GM23338 (cell line): ENCODE measurements at regions not wholly inside any gene's neighbourhood (a gene's known extent, or its start where the extent isn't known, plus 50 kb on each side); places are given as distances from the start of the nearest gene placed in this dataset.
A peak's percentile ranks its signal among the peaks of the same experiment; 100 is the strongest.

Experiments used
- ATAC-seq: fragments of 200-7000 bp; cut with Tn5 transposase; 3 replicates; pipeline ENCODE4 v1.9.1; 2020
- DNase-seq: peaks from one replicate; pipeline ENCODE4 v3.0.0-alpha.2; 2015; ENCODE audit warnings: low spot score
- H2AFZ ChIP-seq: fragments of 200-600 bp; sonication (generic); 2 replicates; pipeline ENCODE4 v1.8.0; 2016; ENCODE audit warnings: antibody characterized with exemption, mild to moderate bottlenecking, moderate library complexity
- H3F3A ChIP-seq: fragments of 200-600 bp; sonication (generic); replicated peaks from 2 replicates; pipeline ENCODE4 v1.8.0; 2017; ENCODE audit warnings: antibody characterized with exemption, mixed run types, low read depth
- H3K27ac ChIP-seq: fragments of 200-600 bp; sonication (generic); 2 replicates; pipeline ENCODE4 v1.6.1; 2016; ENCODE audit warnings: low read depth
- H3K27me3 ChIP-seq: fragments of 200-600 bp; sonication (generic); 2 replicates; pipeline ENCODE4 v1.8.0; 2016; ENCODE audit warnings: mild to moderate bottlenecking, mixed run types, moderate library complexity; ENCODE audit not compliant: insufficient read depth
- H3K36me3 ChIP-seq: fragments of 200-600 bp; sonication (generic); 2 replicates; pipeline ENCODE4 v1.8.0; 2016; ENCODE audit warnings: mild to moderate bottlenecking; ENCODE audit not compliant: insufficient read depth
- H3K4me1 ChIP-seq: fragments of 200-600 bp; sonication (generic); 2 replicates; pipeline ENCODE4 v1.8.0; 2016; ENCODE audit warnings: mild to moderate bottlenecking, moderate library complexity; ENCODE audit not compliant: insufficient read depth
- H3K4me2 ChIP-seq: fragments of 200-600 bp; sonication (generic); 2 replicates; pipeline ENCODE4 v1.7.1; 2017; ENCODE audit warnings: mixed run types
- H3K4me3 ChIP-seq: fragments of 200-600 bp; sonication (generic); 2 replicates; pipeline ENCODE4 v1.6.1; 2016; ENCODE audit warnings: mixed run types
- H3K79me2 ChIP-seq: fragments of 200-600 bp; sonication (generic); replicated peaks from 2 replicates; pipeline ENCODE4 v1.8.0; 2017; ENCODE audit warnings: mild to moderate bottlenecking; ENCODE audit not compliant: insufficient read depth
- H3K9me2 ChIP-seq: fragments of 200-600 bp; sonication (generic); 2 replicates; pipeline ENCODE4 v1.8.0; 2017; ENCODE audit not compliant: insufficient read depth
- H4K20me1 ChIP-seq: fragments of 200-600 bp; sonication (generic); replicated peaks from 2 replicates; pipeline ENCODE4 v1.8.0; 2017; ENCODE audit warnings: mild to moderate bottlenecking; ENCODE audit not compliant: insufficient read depth
- H3K27ac Mint-ChIP-seq: 2 replicates; pipeline ENCODE4 v1.8.0; 2020; ENCODE audit warnings: inconsistent platforms, mild to moderate bottlenecking, moderate library complexity, mixed read lengths
- H3K27me3 Mint-ChIP-seq: 3 replicates; pipeline ENCODE4 v1.8.0; 2022; ENCODE audit warnings: low read depth, mild to moderate bottlenecking, moderate library complexity, mixed read lengths, inconsistent platforms; ENCODE audit not compliant: insufficient read depth, poor library complexity
- H3K36me3 Mint-ChIP-seq: 3 replicates; pipeline ENCODE4 v1.8.0; 2021; ENCODE audit warnings: low read depth, mild to moderate bottlenecking, inconsistent platforms, moderate library complexity, mixed read lengths
- H3K4me1 Mint-ChIP-seq: 3 replicates; pipeline ENCODE4 v1.8.0; 2020; ENCODE audit warnings: mild to moderate bottlenecking, inconsistent platforms, mixed read lengths
- H3K4me3 Mint-ChIP-seq: 3 replicates; pipeline ENCODE4 v1.8.0; 2021; ENCODE audit warnings: moderate library complexity, mild to moderate bottlenecking, inconsistent platforms, mixed read lengths
- H3K9me3 Mint-ChIP-seq: 3 replicates; pipeline ENCODE4 v1.8.0; 2020; ENCODE audit warnings: moderate library complexity, mild to moderate bottlenecking, inconsistent platforms, mixed read lengths
- CREB1 ChIP-seq: fragments of 250-450 bp; sonication (Bioruptor Pico); IDR thresholded peaks from 2 replicates; pipeline ENCODE4 v1.5.0; 2020; ENCODE audit warnings: low read depth, mild to moderate bottlenecking, moderate library complexity
- EZH2 ChIP-seq: fragments of 200-600 bp; sonication (generic); IDR thresholded peaks from one replicate; pipeline ENCODE4 v1.8.0; 2017; ENCODE audit warnings: antibody characterized with exemption, mild to moderate bottlenecking, low read depth; ENCODE audit not compliant: unreplicated experiment
- EZH2phosphoT487 ChIP-seq: fragments of 200-600 bp; sonication (generic); IDR thresholded peaks from one replicate; pipeline ENCODE4 v1.8.1; 2018; ENCODE audit warnings: antibody characterized with exemption; ENCODE audit not compliant: unreplicated experiment
- JUNB ChIP-seq: IDR thresholded peaks from one replicate; pipeline ENCODE4 v1.6.1; 2016; ENCODE audit warnings: antibody characterized with exemption; ENCODE audit not compliant: unreplicated experiment
- NANOG ChIP-seq: IDR thresholded peaks from 2 replicates; pipeline ENCODE4 v1.6.1; 2016; ENCODE audit warnings: antibody characterized with exemption, borderline replicate concordance
- POLR2AphosphoS5 ChIP-seq: IDR thresholded peaks from 2 replicates; pipeline ENCODE4 v1.6.1; 2016; ENCODE audit warnings: antibody characterized with exemption, low read depth
- STAT1 ChIP-seq: IDR thresholded peaks from one replicate; pipeline ENCODE4 v1.6.1; 2016; ENCODE audit warnings: antibody characterized with exemption; ENCODE audit not compliant: unreplicated experiment
- ZNF114 ChIP-seq: fragments of 250-450 bp; sonication (Bioruptor Pico); IDR thresholded peaks from 2 replicates; pipeline ENCODE4 v1.5.0; 2020; ENCODE audit warnings: mild to moderate bottlenecking, moderate library complexity
- ZNF331 ChIP-seq: fragments of 250-450 bp; sonication (Bioruptor Pico); IDR thresholded peaks from 2 replicates; pipeline ENCODE4 v1.5.0; 2020; ENCODE audit warnings: low read depth, mild to moderate bottlenecking, moderate library complexity
- TF ChIP-seq, protein P1 (sequence below): IDR thresholded peaks from 2 replicates; pipeline ENCODE4 v1.6.1; 2016; ENCODE audit warnings: antibody characterized with exemption
- TF ChIP-seq, protein P2 (sequence below): IDR thresholded peaks from one replicate; pipeline ENCODE4 v1.6.1; 2018; ENCODE audit warnings: antibody characterized with exemption; ENCODE audit not compliant: unreplicated experiment
- TF ChIP-seq, protein P3 (sequence below): fragments of 250-450 bp; sonication (Bioruptor Pico); IDR thresholded peaks from 2 replicates; pipeline ENCODE4 v1.5.0; 2020; ENCODE audit warnings: mild to moderate bottlenecking, moderate library complexity

DNA sequence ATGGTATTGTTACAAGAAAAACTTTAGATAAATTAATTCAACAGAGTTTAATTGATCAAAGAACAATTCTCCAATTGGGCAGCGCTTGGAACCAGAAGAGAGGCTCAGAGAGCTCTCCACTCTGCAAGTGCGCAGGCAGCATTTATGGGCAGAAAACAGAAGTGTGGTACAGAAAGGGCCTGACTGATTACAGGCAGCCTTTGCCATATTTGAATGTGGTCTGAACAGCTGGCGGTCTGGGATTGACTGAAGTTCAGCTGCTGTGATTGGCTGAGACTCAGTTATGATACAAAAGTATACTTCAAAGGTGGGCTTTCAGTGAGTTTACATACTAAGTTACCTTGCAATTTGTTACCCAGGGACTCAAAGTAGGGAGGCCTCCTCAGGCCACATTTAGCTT is 301.3 kb upstream of the ID2 start:
- no peak overlapping the region for H3K4me3 ChIP-seq
- Mint-ChIP-seq H3K9me3 (no peaks in the 10 kb centered on the region; the same call in 2 of the 3 replicates), H3K27me3 (peaks cover under 1% of the 10 kb centered on the region), H3K4me3 (no peak overlapping the region), H3K27ac (no peak overlapping the region), H3K4me1 (peaks cover 3% of the 10 kb centered on the region; the same call in 1 of the 3 replicates), H3K36me3 (no peaks in the 10 kb centered on the region)
- no peaks in the 10 kb centered on the region for H3K4me1 ChIP-seq
- H3K79me2 ChIP-seq, result no peaks in the 10 kb centered on the region
- no peaks in the 10 kb centered on the region; the same call in 1 of the 2 replicates for H3K36me3 ChIP-seq
- no peak overlapping the region for H3K4me2 ChIP-seq
- H3K27ac ChIP-seq, result no peak overlapping the region
- ATAC-seq (no peak), DNase-seq (no peak)
- H4K20me1 ChIP-seq, result no peaks in the 10 kb centered on the region
- no peaks in the 10 kb centered on the region for H3K27me3 ChIP-seq
- TF ChIP-seq, protein P1, sequence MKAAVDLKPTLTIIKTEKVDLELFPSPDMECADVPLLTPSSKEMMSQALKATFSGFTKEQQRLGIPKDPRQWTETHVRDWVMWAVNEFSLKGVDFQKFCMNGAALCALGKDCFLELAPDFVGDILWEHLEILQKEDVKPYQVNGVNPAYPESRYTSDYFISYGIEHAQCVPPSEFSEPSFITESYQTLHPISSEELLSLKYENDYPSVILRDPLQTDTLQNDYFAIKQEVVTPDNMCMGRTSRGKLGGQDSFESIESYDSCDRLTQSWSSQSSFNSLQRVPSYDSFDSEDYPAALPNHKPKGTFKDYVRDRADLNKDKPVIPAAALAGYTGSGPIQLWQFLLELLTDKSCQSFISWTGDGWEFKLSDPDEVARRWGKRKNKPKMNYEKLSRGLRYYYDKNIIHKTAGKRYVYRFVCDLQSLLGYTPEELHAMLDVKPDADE, result no peak
- no peaks in the 10 kb centered on the region for H3K9me2 ChIP-seq
- no peaks in the 10 kb centered on the region for H3F3A ChIP-seq
- peak overlapping the region; percentile 28; the same call in 1 of the 2 replicates for H2AFZ ChIP-seq

- H3F3A ChIP-seq, result no peaks in the 10 kb centered on the region
- no peak overlapping the region for H3K27ac Mint-ChIP-seq
- no peaks in the 10 kb centered on the region; the same call in 1 of the 2 replicates for H3K36me3 ChIP-seq
- H3K9me3 Mint-ChIP-seq, result no peaks in the 10 kb centered on the region; the same call in 2 of the 3 replicates
- H3K27me3 Mint-ChIP-seq, result peaks cover 2% of the 10 kb centered on the region
- no peaks in the 10 kb centered on the region for H3K27me3 ChIP-seq
- H3K36me3 Mint-ChIP-seq, result no peaks in the 10 kb centered on the region
- no peak overlapping the region for H3K4me3 Mint-ChIP-seq
- H3K4me2 ChIP-seq, result no peak overlapping the region
- ATAC-seq (no peak), DNase-seq (no peak)
- no peaks in the 10 kb centered on the region for H4K20me1 ChIP-seq
- H3K4me1 ChIP-seq, result peaks cover 6% of the 10 kb centered on the region; the same call in 1 of the 2 replicates
- H3K4me1 Mint-ChIP-seq, result peaks cover 10% of the 10 kb centered on the region
- H3K27ac ChIP-seq, result no peak overlapping the region
- no peaks in the 10 kb centered on the region for H3K79me2 ChIP-seq
- H3K9me2 ChIP-seq, result 0 out of 2 replicates have a peak, but pooled peaks cover under 1% of the 10 kb centered on the region
- no peak overlapping the region for H2AFZ ChIP-seq
- H3K4me3 ChIP-seq, result no peak overlapping the region
- no peak for TF ChIP-seq JUNB
- TF ChIP-seq ZNF114 (CRISPR knock-in tag), result no peak
- TF ChIP-seq CREB1 (CRISPR knock-in tag), result no peak
- no peak for TF ChIP-seq STAT1
- no peak for TF ChIP-seq NANOG
- TF ChIP-seq, protein P2, sequence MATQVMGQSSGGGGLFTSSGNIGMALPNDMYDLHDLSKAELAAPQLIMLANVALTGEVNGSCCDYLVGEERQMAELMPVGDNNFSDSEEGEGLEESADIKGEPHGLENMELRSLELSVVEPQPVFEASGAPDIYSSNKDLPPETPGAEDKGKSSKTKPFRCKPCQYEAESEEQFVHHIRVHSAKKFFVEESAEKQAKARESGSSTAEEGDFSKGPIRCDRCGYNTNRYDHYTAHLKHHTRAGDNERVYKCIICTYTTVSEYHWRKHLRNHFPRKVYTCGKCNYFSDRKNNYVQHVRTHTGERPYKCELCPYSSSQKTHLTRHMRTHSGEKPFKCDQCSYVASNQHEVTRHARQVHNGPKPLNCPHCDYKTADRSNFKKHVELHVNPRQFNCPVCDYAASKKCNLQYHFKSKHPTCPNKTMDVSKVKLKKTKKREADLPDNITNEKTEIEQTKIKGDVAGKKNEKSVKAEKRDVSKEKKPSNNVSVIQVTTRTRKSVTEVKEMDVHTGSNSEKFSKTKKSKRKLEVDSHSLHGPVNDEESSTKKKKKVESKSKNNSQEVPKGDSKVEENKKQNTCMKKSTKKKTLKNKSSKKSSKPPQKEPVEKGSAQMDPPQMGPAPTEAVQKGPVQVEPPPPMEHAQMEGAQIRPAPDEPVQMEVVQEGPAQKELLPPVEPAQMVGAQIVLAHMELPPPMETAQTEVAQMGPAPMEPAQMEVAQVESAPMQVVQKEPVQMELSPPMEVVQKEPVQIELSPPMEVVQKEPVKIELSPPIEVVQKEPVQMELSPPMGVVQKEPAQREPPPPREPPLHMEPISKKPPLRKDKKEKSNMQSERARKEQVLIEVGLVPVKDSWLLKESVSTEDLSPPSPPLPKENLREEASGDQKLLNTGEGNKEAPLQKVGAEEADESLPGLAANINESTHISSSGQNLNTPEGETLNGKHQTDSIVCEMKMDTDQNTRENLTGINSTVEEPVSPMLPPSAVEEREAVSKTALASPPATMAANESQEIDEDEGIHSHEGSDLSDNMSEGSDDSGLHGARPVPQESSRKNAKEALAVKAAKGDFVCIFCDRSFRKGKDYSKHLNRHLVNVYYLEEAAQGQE, result no peak
- TF ChIP-seq ZNF331 (CRISPR knock-in tag), result no peak
- TF ChIP-seq, protein P3, sequence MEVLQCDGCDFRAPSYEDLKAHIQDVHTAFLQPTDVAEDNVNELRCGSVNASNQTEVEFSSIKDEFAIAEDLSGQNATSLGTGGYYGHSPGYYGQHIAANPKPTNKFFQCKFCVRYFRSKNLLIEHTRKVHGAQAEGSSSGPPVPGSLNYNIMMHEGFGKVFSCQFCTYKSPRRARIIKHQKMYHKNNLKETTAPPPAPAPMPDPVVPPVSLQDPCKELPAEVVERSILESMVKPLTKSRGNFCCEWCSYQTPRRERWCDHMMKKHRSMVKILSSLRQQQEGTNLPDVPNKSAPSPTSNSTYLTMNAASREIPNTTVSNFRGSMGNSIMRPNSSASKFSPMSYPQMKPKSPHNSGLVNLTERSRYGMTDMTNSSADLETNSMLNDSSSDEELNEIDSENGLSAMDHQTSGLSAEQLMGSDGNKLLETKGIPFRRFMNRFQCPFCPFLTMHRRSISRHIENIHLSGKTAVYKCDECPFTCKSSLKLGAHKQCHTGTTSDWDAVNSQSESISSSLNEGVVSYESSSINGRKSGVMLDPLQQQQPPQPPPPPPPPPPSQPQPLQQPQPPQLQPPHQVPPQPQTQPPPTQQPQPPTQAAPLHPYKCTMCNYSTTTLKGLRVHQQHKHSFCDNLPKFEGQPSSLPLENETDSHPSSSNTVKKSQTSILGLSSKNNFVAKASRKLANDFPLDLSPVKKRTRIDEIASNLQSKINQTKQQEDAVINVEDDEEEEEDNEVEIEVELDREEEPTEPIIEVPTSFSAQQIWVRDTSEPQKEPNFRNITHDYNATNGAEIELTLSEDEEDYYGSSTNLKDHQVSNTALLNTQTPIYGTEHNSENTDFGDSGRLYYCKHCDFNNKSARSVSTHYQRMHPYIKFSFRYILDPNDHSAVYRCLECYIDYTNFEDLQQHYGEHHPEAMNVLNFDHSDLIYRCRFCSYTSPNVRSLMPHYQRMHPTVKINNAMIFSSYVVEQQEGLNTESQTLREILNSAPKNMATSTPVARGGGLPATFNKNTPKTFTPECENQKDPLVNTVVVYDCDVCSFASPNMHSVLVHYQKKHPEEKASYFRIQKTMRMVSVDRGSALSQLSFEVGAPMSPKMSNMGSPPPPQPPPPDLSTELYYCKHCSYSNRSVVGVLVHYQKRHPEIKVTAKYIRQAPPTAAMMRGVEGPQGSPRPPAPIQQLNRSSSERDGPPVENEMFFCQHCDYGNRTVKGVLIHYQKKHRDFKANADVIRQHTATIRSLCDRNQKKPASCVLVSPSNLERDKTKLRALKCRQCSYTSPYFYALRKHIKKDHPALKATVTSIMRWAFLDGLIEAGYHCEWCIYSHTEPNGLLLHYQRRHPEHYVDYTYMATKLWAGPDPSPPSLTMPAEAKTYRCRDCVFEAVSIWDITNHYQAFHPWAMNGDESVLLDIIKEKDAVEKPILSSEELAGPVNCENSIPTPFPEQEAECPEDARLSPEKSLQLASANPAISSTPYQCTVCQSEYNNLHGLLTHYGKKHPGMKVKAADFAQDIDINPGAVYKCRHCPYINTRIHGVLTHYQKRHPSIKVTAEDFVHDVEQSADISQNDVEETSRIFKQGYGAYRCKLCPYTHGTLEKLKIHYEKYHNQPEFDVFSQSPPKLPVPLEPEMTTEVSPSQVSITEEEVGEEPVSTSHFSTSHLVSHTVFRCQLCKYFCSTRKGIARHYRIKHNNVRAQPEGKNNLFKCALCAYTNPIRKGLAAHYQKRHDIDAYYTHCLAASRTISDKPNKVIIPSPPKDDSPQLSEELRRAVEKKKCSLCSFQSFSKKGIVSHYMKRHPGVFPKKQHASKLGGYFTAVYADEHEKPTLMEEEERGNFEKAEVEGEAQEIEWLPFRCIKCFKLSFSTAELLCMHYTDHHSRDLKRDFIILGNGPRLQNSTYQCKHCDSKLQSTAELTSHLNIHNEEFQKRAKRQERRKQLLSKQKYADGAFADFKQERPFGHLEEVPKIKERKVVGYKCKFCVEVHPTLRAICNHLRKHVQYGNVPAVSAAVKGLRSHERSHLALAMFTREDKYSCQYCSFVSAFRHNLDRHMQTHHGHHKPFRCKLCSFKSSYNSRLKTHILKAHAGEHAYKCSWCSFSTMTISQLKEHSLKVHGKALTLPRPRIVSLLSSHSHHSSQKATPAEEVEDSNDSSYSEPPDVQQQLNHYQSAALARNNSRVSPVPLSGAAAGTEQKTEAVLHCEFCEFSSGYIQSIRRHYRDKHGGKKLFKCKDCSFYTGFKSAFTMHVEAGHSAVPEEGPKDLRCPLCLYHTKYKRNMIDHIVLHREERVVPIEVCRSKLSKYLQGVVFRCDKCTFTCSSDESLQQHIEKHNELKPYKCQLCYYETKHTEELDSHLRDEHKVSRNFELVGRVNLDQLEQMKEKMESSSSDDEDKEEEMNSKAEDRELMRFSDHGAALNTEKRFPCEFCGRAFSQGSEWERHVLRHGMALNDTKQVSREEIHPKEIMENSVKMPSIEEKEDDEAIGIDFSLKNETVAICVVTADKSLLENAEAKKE (CRISPR knock-in tag), result no peak
- no peak for TF ChIP-seq POLR2AphosphoS5
- TF ChIP-seq EZH2, result no peak
- no peak for TF ChIP-seq EZH2phosphoT487
Observed at GRCh38 chr2:8382485-8382884, 299.4 kb upstream of the ID2 start.
